GM18502 (cell line): ENCODE measurements at regions not wholly inside any gene's neighbourhood (a gene's known extent, or its start where the extent isn't known, plus 50 kb on each side); places are given as distances from the start of the nearest gene placed in this dataset.

Experiments used
- ATAC-seq: cut with Tn5 transposase; IDR thresholded peaks from one replicate; pipeline ENCODE4 v1.9.1; 2021; ENCODE audit warnings: mild to moderate bottlenecking; ENCODE audit not compliant: unreplicated experiment, poor library complexity

DNA sequence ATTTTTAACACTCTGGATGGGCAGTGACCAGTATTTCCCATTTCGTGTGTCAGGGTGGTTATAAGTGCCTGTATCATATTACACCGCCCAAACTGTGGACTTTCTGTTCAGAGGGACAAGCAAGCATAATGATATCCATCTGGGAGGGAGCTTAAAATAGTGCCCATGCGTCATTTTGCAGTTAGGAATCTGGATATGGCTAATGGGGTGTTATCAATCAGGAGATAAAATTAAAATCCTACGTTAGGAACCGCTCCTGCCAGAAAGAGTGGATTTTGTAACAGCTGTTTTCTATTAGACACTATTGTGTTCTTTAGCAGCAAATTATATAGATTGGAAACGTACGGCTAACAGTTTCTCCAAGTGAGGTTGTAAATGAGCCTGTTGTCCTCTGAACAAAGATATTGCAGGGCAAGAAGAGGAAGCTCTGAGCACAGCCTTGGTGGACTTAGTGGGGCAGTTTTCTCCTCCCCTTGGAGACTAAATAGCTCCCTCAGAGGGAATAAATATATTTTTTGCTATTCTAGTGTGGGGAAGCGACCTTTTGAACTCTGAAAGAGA is 160.4 kb downstream of the SPATA31D1 start:
- no peak for ATAC-seq

DNA sequence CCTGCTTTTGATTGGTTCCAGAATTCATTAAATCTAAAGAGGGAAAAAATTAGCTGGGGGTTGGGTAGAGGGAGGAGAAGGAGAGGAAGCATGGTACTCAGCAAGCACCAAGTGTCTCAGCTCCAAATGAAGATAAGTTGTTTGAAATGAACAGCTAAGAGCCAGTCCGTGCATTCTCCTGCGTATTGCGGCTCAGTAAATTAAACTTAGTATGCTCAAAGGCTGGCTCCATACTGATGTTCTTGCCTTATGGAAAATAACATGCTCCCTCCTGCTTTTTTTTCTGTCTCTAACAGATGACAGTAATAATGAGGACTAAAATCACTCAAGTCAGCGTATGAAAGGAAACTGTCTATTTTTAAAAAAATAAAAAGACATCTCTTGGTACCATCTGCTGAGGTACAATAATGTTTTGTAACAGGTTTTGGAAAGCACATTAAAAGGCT is 161.0 kb downstream of the SPATA31D1 start:
- no peak for ATAC-seq

- ATAC-seq: no peak
Observed at GRCh38 chr9:82152181-82152580, 163.6 kb downstream of the SPATA31D1 start.

DNA sequence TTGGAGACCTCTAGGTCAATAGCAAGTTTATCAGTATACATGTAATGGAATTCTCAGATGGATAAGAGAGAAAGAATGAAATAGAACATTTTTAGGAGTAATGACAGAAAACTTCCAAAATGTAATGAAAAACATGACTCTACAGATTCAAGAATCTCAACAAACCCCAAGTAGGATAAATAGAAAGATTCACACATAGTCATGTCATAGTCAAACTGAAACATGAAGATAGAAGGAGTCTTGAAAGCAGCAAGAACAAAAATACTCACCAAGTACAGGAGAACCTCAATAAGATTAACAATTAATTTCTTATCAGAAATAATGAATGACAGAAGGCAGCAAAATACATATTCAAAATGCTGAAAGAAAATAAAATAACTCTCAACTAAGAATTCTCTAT is 164.5 kb downstream of the SPATA31D1 start:
- no peak for ATAC-seq

GRCh38 chr9:82154573-82154972 is 166.0 kb downstream of the SPATA31D1 start:
- no peak for ATAC-seq

GRCh38 chr9:82161876-82162275 is 173.3 kb downstream of the SPATA31D1 start:
- no peak for ATAC-seq

- ATAC-seq: no peak
Observed at GRCh38 chr9:82164159-82164558, 175.6 kb downstream of the SPATA31D1 start.

DNA sequence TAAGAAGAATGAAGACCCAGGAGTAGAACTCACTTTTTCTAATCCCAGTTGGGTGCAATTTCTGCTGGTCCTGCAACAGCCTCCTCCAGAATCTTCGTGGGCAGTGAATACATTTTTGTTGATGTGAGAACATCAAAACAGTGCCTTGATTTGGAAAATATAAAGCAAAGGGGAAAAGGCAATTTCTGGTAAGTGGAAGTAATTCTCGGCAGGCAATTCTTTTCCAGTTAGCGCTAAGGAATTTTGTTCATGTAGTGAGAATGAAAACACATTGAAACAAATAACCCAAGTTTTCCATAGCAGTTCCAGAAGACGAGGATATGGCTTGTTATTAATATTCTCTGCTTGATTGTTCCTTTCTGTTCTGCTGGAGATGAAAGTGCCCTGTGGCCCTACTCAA is 178.7 kb downstream of the SPATA31D1 start:
- no peak for ATAC-seq

DNA sequence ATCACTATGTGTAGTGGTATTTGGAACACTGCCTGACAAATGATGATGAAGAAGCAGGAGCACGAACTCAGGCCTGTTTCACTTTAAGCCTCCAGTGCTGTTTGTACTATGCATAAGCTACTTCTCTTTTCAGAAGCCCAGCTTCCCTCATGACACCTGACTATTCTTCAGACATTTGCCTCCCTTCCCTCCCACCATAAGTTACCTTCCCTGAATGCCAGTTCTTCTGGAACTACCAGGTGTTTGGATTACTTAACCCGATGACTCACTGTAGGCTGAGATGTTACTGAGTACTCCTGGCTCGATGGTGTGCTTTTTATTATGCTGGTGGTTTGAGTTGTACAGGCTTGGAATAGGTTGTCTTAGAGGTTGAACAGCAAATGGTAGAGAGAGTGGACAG is 180.0 kb downstream of the SPATA31D1 start:
- no peak for ATAC-seq

GRCh38 chr9:82170866-82171265 is 182.3 kb downstream of the SPATA31D1 start:
- ATAC-seq: no peak

DNA sequence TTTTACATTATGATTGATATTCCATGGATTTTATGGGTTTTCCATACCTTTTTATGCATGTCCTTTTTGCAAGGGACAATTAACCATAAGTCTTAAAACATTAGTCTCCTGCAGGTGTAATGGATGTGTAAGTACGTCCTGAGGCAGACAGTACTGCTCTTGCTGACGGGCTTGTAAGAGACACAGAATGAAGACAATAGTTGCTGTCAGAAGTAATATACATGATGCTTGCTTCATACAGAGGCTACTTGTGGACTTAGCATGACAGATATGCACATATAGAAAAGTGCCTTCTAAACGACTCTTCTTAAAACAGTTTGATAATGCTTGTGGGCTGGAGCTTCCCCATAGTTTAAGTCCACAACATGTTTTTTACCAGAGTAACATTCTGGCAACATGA is 182.7 kb downstream of the SPATA31D1 start:
- no peak for ATAC-seq

- no peak for ATAC-seq
Observed at GRCh38 chr9:82180711-82181110, 192.1 kb downstream of the SPATA31D1 start.

- ATAC-seq: no peak
Observed at GRCh38 chr9:82183181-82183860, 194.7 kb downstream of the SPATA31D1 start.

DNA sequence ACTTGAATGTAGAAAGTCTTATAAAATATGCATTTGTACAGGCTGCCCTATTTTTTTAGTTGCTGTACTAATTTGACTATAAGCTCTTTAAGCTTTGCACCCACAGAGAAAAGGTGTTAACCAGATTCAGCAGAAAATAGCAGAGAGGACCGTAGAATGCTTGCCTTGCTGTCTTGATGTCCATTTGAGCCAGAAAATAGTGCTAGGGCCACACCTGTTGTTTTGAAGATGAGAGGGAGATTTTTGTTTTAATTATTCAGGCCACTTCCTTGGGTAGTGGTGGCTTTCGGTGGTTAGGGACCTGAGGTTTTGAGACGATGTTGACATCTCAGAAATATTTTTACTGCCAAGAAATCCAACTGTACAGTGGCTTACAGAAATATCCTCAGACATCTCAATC is 196.0 kb downstream of the SPATA31D1 start:
- no peak for ATAC-seq

DNA sequence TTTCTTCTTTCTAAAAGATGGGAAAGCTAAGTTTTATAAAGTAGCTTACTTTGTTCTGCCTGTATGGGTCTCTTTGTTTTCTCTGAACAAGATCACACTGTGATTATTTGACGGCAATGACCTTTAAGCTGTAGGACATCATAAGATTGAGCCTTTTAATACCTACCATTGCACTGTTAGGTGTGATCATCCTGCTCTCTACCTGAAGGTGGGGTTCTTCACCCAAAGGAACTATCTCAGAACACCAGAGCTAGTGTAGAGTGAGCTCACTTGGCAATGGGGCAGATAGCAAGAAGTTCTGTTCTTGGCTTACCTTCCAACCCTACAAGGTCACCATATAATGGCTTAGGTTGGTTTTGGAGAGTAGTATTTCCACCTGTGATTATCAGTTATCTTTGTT is 200.2 kb downstream of the SPATA31D1 start:
- ATAC-seq: no peak

GRCh38 chr9:82191082-82191770 is 202.7 kb downstream of the SPATA31D1 start:
- ATAC-seq: no peak

DNA sequence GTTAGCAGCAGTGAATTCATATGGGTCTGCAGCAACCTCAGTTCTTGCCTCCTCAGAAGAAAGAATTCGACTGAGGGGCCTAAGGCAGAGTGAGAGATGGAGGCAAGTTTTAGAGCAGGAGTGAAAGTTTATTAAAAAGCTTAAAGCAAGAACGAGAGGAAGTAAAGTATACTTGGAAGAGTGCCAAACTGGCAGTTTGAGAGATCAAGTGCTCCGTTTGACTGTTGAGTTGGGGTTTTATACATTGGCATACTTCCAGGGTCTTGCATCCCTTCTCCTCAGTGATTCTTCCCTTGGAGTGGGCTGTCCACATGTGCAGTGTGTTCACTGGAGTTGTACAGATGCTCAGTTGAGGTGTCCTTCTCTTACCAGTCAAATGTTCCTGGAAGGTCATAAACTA is 203.6 kb downstream of the SPATA31D1 start:
- ATAC-seq: no peak

DNA sequence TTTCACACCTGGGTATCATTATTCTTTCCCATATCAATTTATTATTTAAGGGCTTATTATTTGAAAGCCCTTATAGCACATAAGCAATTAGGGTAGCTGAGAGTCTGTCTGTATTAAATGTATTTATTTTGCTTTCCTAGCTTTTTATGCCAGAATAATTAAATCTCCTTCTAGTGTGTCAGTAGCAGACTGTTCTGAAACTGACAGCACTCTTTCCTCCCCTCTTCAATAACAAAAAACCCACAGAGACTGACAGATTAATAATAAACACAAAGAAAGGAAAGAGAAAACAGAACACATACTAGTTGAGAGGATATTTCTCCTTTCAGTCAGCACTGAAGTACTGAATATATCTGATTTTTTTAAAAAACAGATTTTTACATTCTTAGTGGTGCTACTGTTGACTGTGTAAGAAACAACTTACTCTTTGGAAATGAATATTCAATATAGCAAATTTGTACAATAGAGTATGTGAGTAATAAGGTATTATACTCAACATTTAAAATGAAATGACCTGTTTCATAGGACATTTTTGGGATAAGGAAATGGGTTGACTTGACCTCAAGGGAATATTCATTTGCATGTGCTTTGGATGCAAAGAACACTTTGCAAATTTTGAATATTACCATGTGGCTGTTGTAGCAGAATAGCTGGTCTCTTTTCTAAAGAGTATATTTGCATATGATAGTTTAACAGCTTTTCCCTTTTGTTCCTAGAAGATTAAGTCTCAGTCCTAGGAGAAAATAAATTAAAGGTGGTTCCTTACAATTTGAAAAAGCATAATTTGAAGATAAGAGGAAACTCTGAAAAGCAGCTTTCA is 208.3 kb downstream of the SPATA31D1 start:
- no peak for ATAC-seq

GRCh38 chr9:82201196-82201595 is 212.6 kb downstream of the SPATA31D1 start:
- ATAC-seq: no peak

GRCh38 chr9:82202808-82203207 is 214.2 kb downstream of the SPATA31D1 start:
- ATAC-seq: no peak

GRCh38 chr9:82206490-82206889 is 217.9 kb downstream of the SPATA31D1 start:
- ATAC-seq: no peak
